Heart left ventricle (tissue), 16 donors: ENCODE measurements at regions not wholly inside any gene's neighbourhood (a gene's known extent, or its start where the extent isn't known, plus 50 kb on each side); places are given as distances from the start of the nearest gene placed in this dataset.

Experiments used
- ATAC-seq, 4 donors: fragments of 200-7000 bp; cut with Tn5 transposase; one replicate each; pipeline ENCODE4 v1.9.1; 2020 to 2022; ENCODE audit warnings: moderate library complexity in 4 of 4, mild to moderate bottlenecking in 3 of 4, moderate number of reproducible peaks in 1 of 4
- DNase-seq, 5 donors: peaks; one replicate each; pipeline ENCODE4 v3.0.0-alpha.2; 2020
- H3K27ac ChIP-seq, 12 donors: fragments of 200-600 bp; sonication (generic) in 4 of 12; one replicate each; pipeline versions ENCODE4 v1.5.0 to v1.8.0; 2016 to 2022; ENCODE audit warnings: mild to moderate bottlenecking in 2 of 12
- H3K27me3 ChIP-seq, 9 donors: fragments of 200-600 bp; sonication (generic) in 2 of 9; one replicate each; pipeline versions ENCODE4 v1.5.1 to v1.8.0; 2016 to 2022; ENCODE audit warnings: mild to moderate bottlenecking in 3 of 9
- H3K36me3 ChIP-seq, 9 donors: fragments of 200-600 bp; sonication (generic) in 2 of 9; one replicate each; pipeline versions ENCODE4 v1.5.0 to v1.8.0; 2018 to 2022; ENCODE audit warnings: mild to moderate bottlenecking in 2 of 9
- H3K4me1 ChIP-seq, 12 donors: fragments of 200-600 bp; sonication (generic) in 4 of 12; one replicate each; pipeline versions ENCODE4 v1.5.0 to v1.8.0; 2016 to 2022; ENCODE audit warnings: mild to moderate bottlenecking in 3 of 12
- H3K4me3 ChIP-seq, 12 donors: fragments of 200-600 bp; sonication (generic) in 4 of 12; one replicate each; pipeline versions ENCODE4 v1.5.0 to v1.8.0; 2017 to 2022; ENCODE audit warnings: mild to moderate bottlenecking in 9 of 12, moderate library complexity in 4 of 12
- H3K9me3 ChIP-seq, 12 donors: fragments of 200-600 bp; sonication (generic) in 4 of 12; one replicate each; pipeline versions ENCODE4 v1.5.0 to v1.8.0; 2016 to 2022; ENCODE audit warnings: mild to moderate bottlenecking in 1 of 12
- CTCF ChIP-seq, 12 donors: fragments of 200-600 bp; sonication (generic) in 4 of 12; IDR thresholded peaks; one replicate each; pipeline versions ENCODE4 v1.5.0 to v1.8.0; 2018 to 2022; ENCODE audit warnings: antibody characterized with exemption in 12 of 12, mild to moderate bottlenecking in 5 of 12
- POLR2A ChIP-seq, 2 donors: fragments of 450-650 bp; IDR thresholded peaks; one replicate each; pipeline ENCODE4 v1.6.1; 2017; ENCODE audit warnings: antibody characterized with exemption in 2 of 2, mild to moderate bottlenecking in 2 of 2, moderate library complexity in 2 of 2
- WGBS, 4 donors: extraction: QIAGEN DNeasy Blood & Tissue Kit in 2 of 4; methylation state at CpG; one replicate each; pipeline versions ENCODE4 v1.1.5 to v1.1.7; 2013 to 2018; 5-methylcytosine and 5-hydroxymethylcytosine counted together
- intact Hi-C, 10 donors: fragments of 100-400 bp; cut with DNase I; formaldehyde crosslinking; loops; one replicate each; pipeline versions ENCODE4 v1.11.1 to v1.14.2; 2022
- donor health status: ischemic (EF 13 %, LVEDD 7.1; RV severe dilation, severe dysfunction).
- donor health status: healthy with polysubstance abuse.
- donor health status: DM: no; HTN: yes; CAD: no.
- donor health status: DM: no; HTN: no; CAD: no.
- donor health status: ischemic (EF 25% LVEDD 6.9; RV normal size, moderate dysfunction).
- donor health status: ischemic (EF 25% LVEDD 5.7; RV mildly dilated, moderate dysfunction).
- donor health status: healthy.
- donor health status: DM: yes; HTN: yes; CAD: no.
- donor health status: ischemic (EF 35%, LVEDD 5.7; RV mildly dilated, moderate dysfunction).
- donor health status: nonischemic (EF 11% LVEDD 7.7; RV severe dilation, severe dysfunction).
- donor health status: DM: yes; HTN: yes; CAD: no.
- donor health status: PGD.
- donor health status: ischemic (EF 29% LVEDD 5.4; RV normal size, mild dysfunction).
- donor health status: nonischemic (EF 23%, LVEDD 6.1; RV moderate dilation, normal function).

GRCh38 chr9:89234205-89235067 lies 55.8 kb upstream of the SHC3 start:
- intact Hi-C loops: no loop called here
- Histone ChIP-seq H3K4me1 (peaks cover 0 to 3% (median 0%) of the 10 kb centered on the region in 12 donors), H3K36me3 (no peaks in the 10 kb centered on the region), H3K9me3 (peaks cover 0 to 27% (median 2%) of the 10 kb centered on the region in 12 donors), H3K4me3 (peak overlapping the region in 9 of 12 donors; percentile 9 to 38 (median 18)), H3K27me3 (peaks cover 0 to 21% (median 8%) of the 10 kb centered on the region in 9 donors), H3K27ac (no peak overlapping the region)
- WGBS, 4 donors: 11 to 16% (median 15%) methylated on average over 41 to 42 of the region's 42 CpGs
- TF ChIP-seq POLR2A (IDR thresholded peaks at IDR 0.05) (no peak), CTCF (IDR thresholded peaks at IDR 0.05) (peak in 2 of 12 donors; percentile 11 to 15)
- DNase-seq (no peak), ATAC-seq (peak in 3 of 4 donors; percentile 38 to 49 (median 48))

- TF ChIP-seq POLR2A (IDR thresholded peaks at IDR 0.05): no peak
- no peak for TF ChIP-seq CTCF (IDR thresholded peaks at IDR 0.05)
- intact Hi-C loops: no loop called here
- Histone ChIP-seq H3K4me1 (peaks cover 0 to 3% (median 0%) of the 10 kb centered on the region in 12 donors), H3K36me3 (no peaks in the 10 kb centered on the region), H3K27ac (no peak overlapping the region), H3K4me3 (no peak overlapping the region), H3K27me3 (peaks cover 0 to 21% (median 8%) of the 10 kb centered on the region in 9 donors), H3K9me3 (peaks cover 0 to 15% (median 0%) of the 10 kb centered on the region in 12 donors)
- ATAC-seq (no peak), DNase-seq (no peak)
- 54 to 71% (median 60%) methylated on average over 5 to 6 of the region's 6 CpGs for WGBS, 4 donors
Measured at GRCh38 chr9:89236955-89237573, 58.4 kb upstream of the SHC3 start.

GRCh38 chr9:89238424-89238823 lies 59.8 kb upstream of the SHC3 start:
- no peak for TF ChIP-seq CTCF (IDR thresholded peaks at IDR 0.05)
- TF ChIP-seq POLR2A (IDR thresholded peaks at IDR 0.05): no peak
- WGBS, 4 donors: 80 to 88% (median 83%) methylated on average over 3 of the region's 3 CpGs
- no peak for DNase-seq
- no peak overlapping the region for H3K27ac ChIP-seq
- H3K27me3 ChIP-seq: peaks cover 0 to 21% (median 8%) of the 10 kb centered on the region in 9 donors
- no peak overlapping the region for H3K4me3 ChIP-seq
- peaks cover 0 to 3% (median 0%) of the 10 kb centered on the region in 12 donors for H3K4me1 ChIP-seq
- no peak for ATAC-seq
- H3K36me3 ChIP-seq: no peaks in the 10 kb centered on the region
- intact Hi-C loops: no loop called here
- peaks cover 0 to 15% (median 0%) of the 10 kb centered on the region in 12 donors for H3K9me3 ChIP-seq
